IMR-90 (cell line): ENCODE measurements at regions not wholly inside any gene's neighbourhood (a gene's known extent, or its start where the extent isn't known, plus 50 kb on each side); places are given as distances from the start of the nearest gene placed in this dataset.
A peak's percentile ranks its signal among the peaks of the same experiment; 100 is the strongest.

Source experiments
- ATAC-seq: fragments of 200-7000 bp; cut with Tn5 transposase; 2 replicates; pipeline ENCODE4 v1.9.1; 2020; ENCODE audit warnings: low read depth, mild to moderate bottlenecking, moderate library complexity
- BruUV-seq: library from RNA; stranded (reverse); fragments of 400-500 nt; replicated peaks from 2 replicates; lab custom pipeline; 2021; lab: Mats Ljungman, UMichigan
- CTCF ChIA-PET: fragments of 300-600 bp; formaldehyde crosslinking; extraction: SDS; loops from one replicate; lab custom pipeline; 2021; ENCODE audit warnings: antibody characterized with exemption; lab: Yijun Ruan, JAX
- POLR2A ChIA-PET: fragments of 300-600 bp; sonication (Branson Sonifier 250); formaldehyde crosslinking; loops from one replicate; lab custom pipeline; 2022; ENCODE audit warnings: antibody characterized with exemption; ENCODE audit not compliant: unreplicated experiment; lab: Charles Lee
- DNase-seq: peaks from one replicate; pipeline ENCODE4 v3.0.0; 2013
- H2AFZ ChIP-seq: replicated peaks from 2 replicates; pipeline ENCODE3; 2013; ENCODE audit warnings: low read length, mild to moderate bottlenecking; ENCODE audit not compliant: poor library complexity
- H2AK5ac ChIP-seq: 2 replicates; pipeline ENCODE4 v1.6.1; 2013; ENCODE audit warnings: low read depth, low read length, inconsistent platforms
- H2AK9ac ChIP-seq: replicated peaks from 2 replicates; pipeline ENCODE3; 2013; ENCODE audit warnings: mild to moderate bottlenecking, low read depth, low read length, moderate library complexity; ENCODE audit not compliant: poor library complexity
- H2BK120ac ChIP-seq: 2 replicates; pipeline ENCODE4 v1.6.1; 2013; ENCODE audit warnings: low read depth, low read length, inconsistent platforms
- H2BK15ac ChIP-seq: 3 replicates; pipeline ENCODE4 v1.6.1; 2013; ENCODE audit warnings: low read depth, low read length, inconsistent platforms
- H2BK20ac ChIP-seq: 2 replicates; pipeline ENCODE4 v1.6.1; 2013; ENCODE audit warnings: low read depth, mild to moderate bottlenecking, inconsistent platforms, low read length, moderate library complexity
- H2BK5ac ChIP-seq: 2 replicates; pipeline ENCODE4 v1.6.1; 2013; ENCODE audit warnings: mild to moderate bottlenecking, low read depth, low read length, inconsistent platforms; ENCODE audit not compliant: poor library complexity, severe bottlenecking
- H3K14ac ChIP-seq: replicated peaks from 2 replicates; pipeline ENCODE4 v1.6.1; 2013; ENCODE audit warnings: low read depth, low read length, inconsistent platforms
- H3K18ac ChIP-seq: 2 replicates; pipeline ENCODE4 v1.6.1; 2013; ENCODE audit warnings: low read depth, low read length, control low read depth
- H3K23ac ChIP-seq: 2 replicates; pipeline ENCODE4 v1.6.1; 2013; ENCODE audit warnings: low read depth, low read length, inconsistent platforms
- H3K27ac ChIP-seq: 2 replicates; pipeline ENCODE4 v1.5.1; 2013; ENCODE audit warnings: mild to moderate bottlenecking, control low read depth, low read length; ENCODE audit not compliant: insufficient read depth
- H3K27me3 ChIP-seq: 2 replicates; pipeline ENCODE4 v1.6.1; 2013; ENCODE audit warnings: low read length; ENCODE audit not compliant: control insufficient read depth, insufficient read depth
- H3K36me3 ChIP-seq: 2 replicates; pipeline ENCODE4 v1.6.1; 2013; ENCODE audit warnings: low read length, mixed read lengths; ENCODE audit not compliant: control insufficient read depth, insufficient read depth
- H3K4ac ChIP-seq: 2 replicates; pipeline ENCODE4 v1.6.1; 2013; ENCODE audit warnings: low read depth, low read length, inconsistent platforms
- H3K4me1 ChIP-seq: 2 replicates; pipeline ENCODE4 v1.6.1; 2013; ENCODE audit warnings: low read length, mixed read lengths; ENCODE audit not compliant: control insufficient read depth, insufficient read depth
- H3K4me2 ChIP-seq: 2 replicates; pipeline ENCODE4 v1.6.1; 2013; ENCODE audit warnings: low read depth, mild to moderate bottlenecking, control low read depth, low read length, moderate library complexity
- H3K4me3 ChIP-seq: 2 replicates; pipeline ENCODE4 v1.5.1; 2013; ENCODE audit warnings: low read depth, mild to moderate bottlenecking, control low read depth, low read length, moderate library complexity; ENCODE audit not compliant: insufficient read depth
- H3K56ac ChIP-seq: 2 replicates; pipeline ENCODE4 v1.6.1; 2013; ENCODE audit warnings: low read length, inconsistent platforms; ENCODE audit not compliant: insufficient read depth; ENCODE audit errors: extremely low read depth
- H3K79me1 ChIP-seq, 2 experiments: 2 replicates each; pipeline ENCODE4 v1.6.1; 2013; ENCODE audit warnings: low read length in 2 of 2, inconsistent platforms in 1 of 2, low read depth in 1 of 2
- H3K9ac ChIP-seq: 2 replicates; pipeline ENCODE4 v1.6.1; 2013; ENCODE audit warnings: low read depth, low read length, control low read depth
- H3K9me1 ChIP-seq: 2 replicates; pipeline ENCODE4 v1.6.1; 2013; ENCODE audit warnings: low read length, inconsistent platforms; ENCODE audit not compliant: insufficient read depth
- H3K9me3 ChIP-seq: 2 replicates; pipeline ENCODE4 v1.6.1; 2013; ENCODE audit warnings: low read length; ENCODE audit not compliant: control insufficient read depth, insufficient read depth
- H4K20me1 ChIP-seq: 2 replicates; pipeline ENCODE4 v1.6.1; 2013; ENCODE audit warnings: low read length, inconsistent platforms; ENCODE audit not compliant: insufficient read depth
- H4K5ac ChIP-seq: 2 replicates; pipeline ENCODE4 v1.6.1; 2013; ENCODE audit warnings: mild to moderate bottlenecking, low read depth, low read length, control low read depth
- H4K8ac ChIP-seq, 2 experiments: 2 replicates each; pipeline ENCODE4 v1.6.1; 2013; ENCODE audit warnings: low read depth in 2 of 2, low read length in 2 of 2, control low read depth in 1 of 2, inconsistent platforms in 1 of 2
- H4K91ac ChIP-seq: 2 replicates; pipeline ENCODE4 v1.6.1; 2013; ENCODE audit warnings: low read depth, low read length, inconsistent platforms; ENCODE audit not compliant: insufficient read depth
- CHD1 ChIP-seq: IDR thresholded peaks from 2 replicates; pipeline ENCODE4 v1.6.1; 2012; ENCODE audit warnings: low read depth, low read length, improper control_type of control experiment
- ELK1 ChIP-seq: fragments of 150-350 bp; IDR thresholded peaks from 2 replicates; pipeline ENCODE4 v1.6.1; 2016; ENCODE audit warnings: low read depth, mild to moderate bottlenecking, low read length, moderate library complexity, borderline replicate concordance
- MAFK ChIP-seq: IDR thresholded peaks from 2 replicates; pipeline ENCODE4 v1.6.1; 2012; ENCODE audit warnings: low read depth, low read length, improper control_type of control experiment
- MAZ ChIP-seq: IDR thresholded peaks from 2 replicates; pipeline ENCODE4 v1.6.1; 2012; ENCODE audit warnings: low read depth, mild to moderate bottlenecking, low read length, improper control_type of control experiment, moderate library complexity, borderline replicate concordance
- POLR2A ChIP-seq: IDR thresholded peaks from 2 replicates; pipeline ENCODE4 v1.6.1; 2012; ENCODE audit warnings: mild to moderate bottlenecking, low read depth, low read length
- RCOR1 ChIP-seq: IDR thresholded peaks from 2 replicates; pipeline ENCODE4 v1.6.1; 2012; ENCODE audit warnings: mild to moderate bottlenecking, low read length, improper control_type of control experiment; ENCODE audit not compliant: insufficient replicate concordance
- SMC3 ChIP-seq: fragments of 150-350 bp; IDR thresholded peaks from 2 replicates; pipeline ENCODE4 v1.6.1; 2016; ENCODE audit warnings: low read depth, mild to moderate bottlenecking, antibody characterized with exemption, low read length, moderate library complexity
- WGBS, 2 experiments: methylation state at CpG; one replicate each; pipeline versions ENCODE4 v1.1.5 to v1.1.7; 2013; ENCODE audit warnings: missing lambda C conversion rate in 2 of 2; ENCODE audit not compliant: insufficient read length in 1 of 2; ENCODE audit errors: extremely low coverage in 2 of 2; 5-methylcytosine and 5-hydroxymethylcytosine counted together
- dilution Hi-C: fragments of 300-500 bp; cut with HindIII; formaldehyde crosslinking; loops from one replicate; pipeline ENCODE4 v1.14.3; 2018; ENCODE audit warnings: low sequenced_read_pairs; ENCODE audit not compliant: unreplicated experiment
- in situ Hi-C: fragments of 300-500 bp; cut with MboI; formaldehyde crosslinking; loops from 3 replicates; pipeline ENCODE4 v1.14.3; 2019; ENCODE audit warnings: low sequenced_read_pairs, inconsistent platforms, mixed read lengths
- intact Hi-C: fragments of 100-400 bp; cut with micrococcal nuclease; formaldehyde crosslinking; loops from 2 replicates; pipeline ENCODE4 v1.10.0; 2022

- Histone ChIP-seq H3K27ac (no peak overlapping the region), H3K27me3 (peaks cover 4% of the 10 kb centered on the region), H2BK20ac (no peak overlapping the region), H3K9me3 (no peaks in the 10 kb centered on the region), H3K4ac (no peak overlapping the region), H3K4me3 (no peak overlapping the region), H2BK15ac (no peak overlapping the region), H3K36me3 (no peaks in the 10 kb centered on the region), H3K56ac (no peak overlapping the region), H3K23ac (no peak overlapping the region), H4K20me1 (no peaks in the 10 kb centered on the region), H4K8ac (no peak overlapping the region), H3K4me2 (no peak overlapping the region), H3K79me1 (no peaks in the 10 kb centered on the region), H2BK120ac (no peak overlapping the region), H3K18ac (no peak overlapping the region), H2AK5ac (no peak overlapping the region), H3K14ac (no peak overlapping the region), H3K4me1 (peaks cover 2% of the 10 kb centered on the region; the same call in 1 of the 2 replicates), H2AFZ (no peak overlapping the region), H4K5ac (no peak overlapping the region), H2BK5ac (no peak overlapping the region), H3K9me1 (no peaks in the 10 kb centered on the region), H4K91ac (no peak overlapping the region), H2AK9ac (no peak overlapping the region), H3K9ac (no peak overlapping the region)
- dilution Hi-C loops: no loop called here
- 58% methylated on average over 2 of the region's 6 CpGs; no CpG with 5 or more reads in 1 of the 2 experiments for WGBS, 2 experiments
- no peak for TF ChIP-seq POLR2A
- no peak for TF ChIP-seq RCOR1
- TF ChIP-seq CHD1: no peak
- TF ChIP-seq MAZ: no peak
- no peak for TF ChIP-seq ELK1
- no peak for TF ChIP-seq SMC3
- peak; percentile 93 for TF ChIP-seq MAFK
- no TSS peak for BruUV-seq
- intact Hi-C loops: no loop called here
- CTCF ChIA-PET: interaction anchor here (0.6 kb wide), 1 partner anchor 311 kb away, joined by 3 read pairs; no protein-coding TSS in a partner anchor
- POLR2A ChIA-PET: no interaction called here
- ATAC-seq: no peak
- in situ Hi-C loops: no loop called here
- DNase-seq: no peak
These were observed 111.7 kb upstream of the AGAP1 start for GRCh38 chr2:235382179-235382578.
